CMK (cell line): ENCODE measurements at regions not wholly inside any gene's neighbourhood (a gene's known extent, or its start where the extent isn't known, plus 50 kb on each side); places are given as distances from the start of the nearest gene placed in this dataset.
A peak's percentile ranks its signal among the peaks of the same experiment; 100 is the strongest.
"Not testable (repeated sequence)": the region's sequence is repeated elsewhere in the genome, so short reads cannot be mapped to it uniquely, and the experiment has no call there.

Experiments used
- DNase-seq: peaks from one replicate; pipeline ENCODE4 v3.0.0-alpha.2; 2010; ENCODE audit warnings: low read depth

DNA sequence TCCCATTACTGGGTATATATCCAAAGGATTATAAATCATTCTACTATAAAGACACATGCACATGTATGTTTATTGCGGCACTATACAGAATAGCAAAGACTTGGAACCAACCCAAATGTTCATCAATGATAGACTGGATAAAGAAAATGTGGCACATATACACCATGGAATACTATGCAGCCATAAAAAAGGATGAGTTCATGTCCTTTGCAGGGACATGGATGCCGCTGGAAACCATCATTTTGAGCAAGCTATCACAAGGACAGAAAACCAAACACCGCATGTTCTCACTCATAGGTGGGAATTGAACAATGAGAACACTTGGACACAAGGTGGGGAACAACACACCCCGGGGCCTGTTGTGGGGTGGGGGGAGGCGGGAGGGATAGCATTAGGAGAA lies 57.0 kb upstream of the NEUROD1 start:
- not testable (repeated sequence) for DNase-seq

DNA sequence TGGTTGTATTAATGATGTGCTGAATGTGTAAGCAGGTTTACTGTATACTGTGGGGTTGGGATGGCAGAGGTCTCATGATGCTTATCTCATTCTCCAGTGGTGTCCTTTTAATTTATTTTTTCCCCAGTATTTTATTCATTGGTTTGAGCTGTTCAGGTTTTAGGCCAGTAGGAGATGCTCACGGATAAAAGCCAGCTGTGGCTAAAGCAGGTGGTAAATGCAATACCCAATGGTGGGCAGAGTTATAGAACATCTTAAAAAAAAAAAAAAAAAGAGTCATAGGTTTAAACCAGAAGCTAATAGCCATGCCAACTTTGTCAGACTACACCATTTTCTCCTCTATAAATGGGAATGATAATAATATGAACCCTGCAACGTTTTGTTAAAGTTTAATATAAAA lies 57.8 kb upstream of the NEUROD1 start:
- no peak for DNase-seq

DNA sequence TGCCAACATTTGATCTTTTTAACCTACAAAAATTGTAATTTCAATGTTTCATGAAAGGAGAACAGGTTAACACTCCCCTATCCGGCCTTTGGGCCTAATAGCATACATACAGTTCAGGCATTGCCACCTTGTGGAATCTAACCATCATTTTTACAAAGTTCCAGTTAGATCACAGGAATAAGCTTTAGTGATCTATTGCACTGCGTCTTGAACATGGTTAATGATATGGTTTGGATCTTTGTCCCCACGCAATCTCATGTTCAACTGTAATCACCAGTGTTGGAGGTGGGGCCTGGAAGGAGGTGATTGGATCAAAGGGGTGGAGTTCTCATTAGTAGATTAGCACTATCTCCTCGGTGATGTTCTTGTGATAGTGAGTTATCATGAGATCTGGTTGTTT lies 58.2 kb upstream of the NEUROD1 start:
- no peak for DNase-seq

DNA sequence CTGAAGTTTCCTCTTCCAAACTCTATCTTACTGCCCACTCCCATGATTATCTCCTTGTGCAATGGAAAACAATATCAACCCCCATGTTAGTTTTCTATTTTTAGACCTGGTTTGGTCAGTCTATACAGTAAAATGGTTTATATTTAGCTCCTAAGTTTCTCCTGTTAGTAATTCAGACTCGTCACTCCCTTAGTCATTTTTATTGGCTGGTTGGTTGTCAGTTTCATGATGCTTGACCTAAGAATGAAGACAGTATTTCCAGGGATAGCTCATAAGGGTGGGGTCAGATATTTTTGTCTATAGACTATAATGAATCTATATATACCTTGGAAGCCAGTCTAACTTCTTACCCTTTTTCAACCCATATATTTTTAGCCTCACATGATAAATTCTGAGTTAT lies 61.4 kb upstream of the NEUROD1 start:
- DNase-seq = no peak

DNA sequence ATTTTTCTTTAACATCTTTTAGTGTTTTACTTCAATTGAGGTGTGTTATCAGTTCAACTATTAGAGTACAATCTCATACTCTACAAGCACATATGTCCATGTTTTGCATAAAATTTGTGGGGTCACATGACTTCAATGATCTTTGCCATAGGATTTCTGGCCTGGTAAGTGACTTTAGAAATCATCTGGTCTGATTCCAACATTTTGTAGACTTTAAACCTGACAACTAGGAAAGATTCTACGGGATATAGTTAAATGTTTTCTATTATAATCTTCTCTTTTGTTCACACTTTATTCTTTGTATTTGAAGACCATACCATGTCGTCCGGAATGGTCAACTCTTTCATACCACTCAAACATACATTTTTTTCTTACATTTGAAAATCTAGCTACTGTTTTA lies 62.0 kb upstream of the NEUROD1 start:
- no peak for DNase-seq

DNA sequence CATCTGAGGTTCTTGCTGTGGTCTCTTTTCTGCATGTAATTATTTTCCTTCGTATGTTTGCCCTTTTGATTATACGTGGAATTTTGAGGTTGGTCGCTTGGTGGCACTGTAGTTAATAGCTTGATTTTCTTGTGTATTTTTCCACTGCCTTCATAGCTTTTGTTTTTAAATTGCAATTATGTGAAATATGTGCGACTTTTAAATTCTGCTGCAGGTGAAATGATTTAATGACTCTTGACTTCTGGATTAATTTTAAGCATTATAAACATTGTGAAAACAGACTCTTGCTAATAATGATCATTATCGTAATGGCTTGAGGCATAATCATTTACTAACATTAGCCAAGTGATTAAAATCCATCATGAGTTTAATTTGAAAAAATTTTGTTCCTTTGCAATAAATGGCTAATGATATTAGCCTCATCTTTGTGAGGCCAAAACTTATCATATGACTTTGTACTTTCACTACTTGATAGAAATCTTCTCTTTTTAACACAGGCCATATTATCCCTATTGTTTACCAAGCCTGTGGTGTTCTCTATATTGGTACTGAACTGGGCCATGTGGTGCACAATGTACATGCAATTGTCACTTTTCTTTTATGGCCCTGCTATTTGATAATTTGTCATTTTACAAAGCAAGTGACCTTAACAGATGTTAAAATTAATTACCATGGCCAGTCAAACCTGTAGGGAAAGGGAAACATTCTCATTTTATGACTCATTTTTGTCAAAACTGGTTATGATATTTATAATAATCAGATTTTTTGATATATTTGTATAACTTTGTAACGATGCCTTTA lies 62.8 kb upstream of the NEUROD1 start:
- no peak for DNase-seq

DNA sequence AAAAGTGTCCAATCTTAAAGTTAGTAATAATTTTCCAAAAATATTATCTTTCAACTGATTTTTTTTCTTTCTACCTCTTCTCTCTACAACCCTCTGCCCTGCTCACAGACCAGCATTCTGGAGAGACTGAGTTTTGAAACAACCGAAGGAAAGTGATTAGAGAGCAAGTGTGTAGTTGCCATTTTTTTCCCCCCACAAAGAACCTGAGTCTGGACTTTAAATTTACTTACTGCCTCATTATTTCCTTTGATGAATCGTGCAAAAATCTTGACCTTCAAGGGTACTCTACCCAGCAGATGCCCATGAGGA lies 63.4 kb upstream of the NEUROD1 start:
- DNase-seq = no peak

DNA sequence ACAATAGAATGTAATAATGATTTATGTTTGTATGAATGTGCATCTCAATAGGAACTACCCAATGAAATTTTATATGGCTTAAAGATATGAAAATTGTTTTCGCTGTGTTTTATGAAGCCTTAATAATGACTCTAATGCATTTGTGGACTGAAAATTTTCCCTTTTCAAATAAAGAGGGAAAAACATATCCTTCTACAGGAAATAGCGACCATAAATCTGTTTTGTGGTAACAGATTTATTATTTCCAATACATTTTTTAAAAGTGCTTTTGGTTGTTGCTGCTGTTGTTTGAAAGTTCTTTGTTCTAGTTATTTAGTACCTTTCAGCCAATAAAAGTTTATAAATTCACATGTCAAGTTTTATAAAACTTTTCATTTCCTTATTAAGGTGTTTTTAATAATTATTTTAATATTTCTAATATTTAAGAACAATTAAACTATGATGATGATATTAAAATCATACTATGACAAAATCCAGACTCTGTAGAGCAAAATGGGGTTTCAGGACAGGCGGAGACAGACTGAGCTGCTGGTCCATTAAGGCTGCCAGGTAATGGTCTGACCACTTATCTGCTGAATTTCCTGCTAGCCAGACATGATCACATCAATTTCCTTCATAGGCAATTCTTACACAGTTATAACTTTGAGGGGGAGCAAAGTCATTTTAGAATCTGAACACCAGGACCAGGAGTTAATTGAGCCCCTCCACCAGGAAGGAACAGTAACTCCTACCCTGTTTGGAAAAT lies 65.7 kb upstream of the NEUROD1 start:
- DNase-seq = no peak

DNA sequence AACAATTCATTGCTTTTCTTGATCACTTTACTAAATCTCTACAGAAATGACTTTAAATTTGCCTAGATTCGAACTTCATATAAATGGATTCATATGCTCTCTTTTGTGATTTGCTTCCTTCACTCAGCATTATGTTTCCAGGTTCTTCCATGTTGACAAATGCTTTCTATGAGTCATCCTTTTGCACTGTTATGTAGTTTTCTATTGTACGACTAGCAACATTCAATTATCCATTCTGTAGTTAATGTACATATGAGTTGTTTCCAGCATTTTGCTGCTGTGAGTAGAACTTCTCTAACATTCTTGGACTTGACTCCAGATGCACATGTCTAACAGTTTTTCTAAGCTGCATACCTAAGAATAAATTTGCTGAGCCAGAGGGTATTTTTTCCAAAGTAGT lies 66.5 kb upstream of the NEUROD1 start:
- no peak for DNase-seq

DNA sequence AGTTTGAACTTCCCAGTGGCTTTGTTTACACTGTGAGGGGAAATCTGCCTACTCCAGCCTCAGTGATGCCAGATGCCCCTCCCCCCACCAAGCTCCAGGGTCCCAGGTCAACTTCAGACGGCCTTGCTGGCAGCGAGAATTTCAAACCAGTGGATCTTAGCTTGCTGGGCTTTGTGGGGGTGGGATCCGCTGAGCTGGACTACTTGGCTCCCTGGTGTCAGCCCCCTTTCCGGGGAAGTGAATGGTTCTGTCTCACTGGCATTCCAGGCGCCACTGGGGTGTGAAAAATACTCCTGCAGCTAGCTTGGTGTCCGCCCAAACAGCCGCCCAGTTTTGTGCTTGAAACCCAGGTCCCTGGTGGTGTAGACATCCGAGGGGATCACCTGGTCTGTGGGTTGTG lies 70.0 kb upstream of the NEUROD1 start:
- DNase-seq = no peak

DNA sequence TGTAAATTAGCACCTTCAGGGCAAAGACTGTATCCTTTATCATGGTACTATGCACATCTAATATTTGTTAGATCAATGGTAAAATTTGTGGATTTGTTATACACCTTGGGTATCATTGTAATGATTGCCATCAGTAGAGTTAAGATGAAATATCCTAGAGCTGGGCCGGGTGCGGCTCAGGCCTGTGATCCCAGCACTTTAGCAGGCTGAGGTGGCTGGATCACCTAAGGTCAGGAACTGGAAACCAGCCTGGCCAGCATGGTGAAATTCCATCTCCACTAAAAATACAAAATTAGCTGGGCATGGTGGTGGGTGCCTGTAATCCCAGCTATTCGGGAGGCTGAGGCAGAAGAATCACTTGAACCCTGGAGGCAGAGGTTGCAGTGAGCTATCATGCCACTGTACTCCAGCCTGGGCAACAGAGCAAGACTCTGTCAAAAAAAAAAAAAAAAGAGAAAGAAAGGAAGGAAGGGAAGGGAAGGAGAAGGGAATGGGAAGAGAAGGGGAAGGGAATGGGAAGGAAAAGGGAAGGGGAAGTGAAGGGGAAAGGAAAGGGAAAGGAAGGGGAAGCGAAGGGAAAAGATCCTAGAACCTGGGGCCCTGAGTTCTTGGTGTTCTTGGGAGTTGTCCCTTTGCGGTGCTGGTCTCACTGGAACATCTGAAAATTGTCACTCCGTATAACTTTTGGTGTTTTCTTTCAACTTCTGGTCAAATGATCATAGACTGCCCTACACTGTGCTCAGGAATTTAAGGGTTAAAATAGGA lies 71.1 kb upstream of the NEUROD1 start:
- no peak for DNase-seq

DNA sequence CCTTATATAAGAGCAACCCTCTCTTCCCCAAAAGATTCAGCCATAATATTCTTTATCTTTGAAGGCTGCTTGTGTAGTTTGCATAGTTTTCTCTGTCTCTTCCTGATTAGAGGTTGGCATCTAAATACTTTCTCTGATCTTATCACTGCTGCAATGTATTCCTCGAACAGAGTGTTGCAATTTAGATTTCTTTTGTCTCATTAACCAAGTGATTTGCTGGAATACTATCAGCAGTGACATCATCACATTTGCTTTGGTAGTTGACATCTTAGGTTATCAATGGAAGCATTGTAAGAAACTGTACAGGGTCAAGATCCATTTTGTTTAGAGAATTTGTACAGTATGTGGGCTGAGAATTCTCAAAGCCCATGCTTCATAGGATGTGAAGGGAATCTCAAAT lies 72.0 kb upstream of the NEUROD1 start:
- DNase-seq = no peak

DNA sequence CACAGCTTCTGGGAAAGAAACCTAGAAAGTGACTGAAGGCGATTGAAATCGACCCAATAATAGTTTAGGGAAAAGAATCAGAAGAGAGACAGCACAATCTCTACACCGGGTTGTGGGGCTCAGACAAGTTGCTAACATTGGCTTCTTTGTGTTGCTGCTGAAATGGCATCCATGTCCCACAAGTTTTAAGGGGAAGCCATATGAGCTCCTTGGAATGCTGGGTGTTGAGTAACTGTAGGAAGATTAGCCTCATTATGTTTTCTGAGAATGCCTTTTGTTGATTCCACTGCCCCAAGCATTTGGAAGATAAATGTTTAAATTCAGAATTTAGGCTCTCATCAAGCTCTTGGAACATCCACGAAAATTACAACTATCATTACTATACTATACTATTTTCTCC lies 73.4 kb upstream of the NEUROD1 start:
- DNase-seq = no peak

DNA sequence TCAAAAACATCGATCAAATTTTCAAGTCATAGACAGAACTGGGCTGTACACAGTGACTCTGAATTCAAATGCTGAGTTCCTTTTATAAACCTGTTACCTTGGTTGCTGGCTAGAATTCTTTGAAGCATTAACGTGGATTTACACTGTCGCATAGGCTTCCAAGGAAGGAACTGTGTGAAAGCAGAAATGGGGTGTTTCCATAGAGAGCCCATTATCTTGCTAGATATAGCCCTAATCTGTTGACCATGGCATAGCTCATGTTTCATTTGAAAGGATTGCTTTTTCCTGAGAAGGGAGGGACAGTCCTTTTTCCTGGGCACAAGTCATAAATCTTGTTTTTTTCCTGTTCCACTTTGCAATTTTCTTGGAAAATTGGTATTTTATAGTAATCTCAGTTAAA lies 73.8 kb upstream of the NEUROD1 start:
- no peak for DNase-seq

DNA sequence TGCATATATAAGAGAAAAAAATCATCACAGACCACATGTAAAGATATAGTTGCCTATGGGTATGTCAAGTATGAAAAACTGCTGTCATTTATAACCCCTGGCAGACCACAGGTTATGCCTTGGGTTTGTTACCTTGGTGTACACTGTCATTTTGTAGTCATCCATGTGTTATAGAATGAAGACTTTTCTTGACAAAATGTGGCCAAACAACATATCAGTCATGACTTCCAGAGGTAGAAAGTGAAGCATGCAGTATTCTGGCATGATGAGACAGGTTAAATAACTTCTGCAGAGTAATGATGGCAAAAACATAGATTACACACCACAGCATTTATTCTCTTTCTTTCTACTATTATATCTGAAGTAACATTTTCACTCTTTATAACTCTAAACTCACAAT lies 74.9 kb upstream of the NEUROD1 start:
- no peak for DNase-seq

DNA sequence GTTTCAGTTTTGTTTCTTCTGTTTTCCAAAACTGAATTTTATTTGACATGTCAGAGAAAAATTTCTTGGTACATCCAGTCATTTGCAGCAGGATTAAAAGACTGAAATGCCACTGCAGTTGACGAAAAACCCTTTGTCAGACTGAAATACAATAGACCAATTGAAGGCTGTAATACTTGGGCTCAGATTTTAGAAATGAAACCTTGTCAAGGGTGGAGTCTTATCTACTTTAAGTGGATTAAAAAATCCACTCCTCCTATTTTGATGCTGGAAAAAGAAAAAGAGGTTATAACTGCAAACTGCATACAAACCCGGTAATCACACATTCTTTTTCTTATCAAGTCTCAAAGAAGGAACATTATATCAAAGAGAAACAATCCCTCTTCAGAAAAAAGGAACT lies 80.2 kb upstream of the NEUROD1 start:
- DNase-seq = no peak

DNA sequence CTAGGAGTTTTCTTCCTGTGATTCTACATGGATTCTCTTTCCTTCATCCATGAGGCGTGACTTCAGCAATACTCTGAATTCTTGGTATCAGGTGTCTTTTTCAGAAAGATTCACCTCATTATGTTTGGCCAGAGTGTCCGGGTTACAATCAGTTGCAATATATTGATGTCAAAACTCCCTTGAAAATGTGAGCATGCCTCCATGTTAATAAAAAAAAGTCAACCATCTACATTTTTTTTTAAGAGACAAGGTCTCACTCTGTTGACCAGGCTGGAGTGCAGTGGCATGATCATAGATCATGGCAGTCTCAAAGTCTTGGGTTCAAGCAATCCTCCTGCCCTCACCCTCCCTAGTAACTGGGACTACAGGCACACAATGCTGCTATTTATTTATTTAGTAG lies 80.9 kb upstream of the NEUROD1 start:
- no peak for DNase-seq

DNA sequence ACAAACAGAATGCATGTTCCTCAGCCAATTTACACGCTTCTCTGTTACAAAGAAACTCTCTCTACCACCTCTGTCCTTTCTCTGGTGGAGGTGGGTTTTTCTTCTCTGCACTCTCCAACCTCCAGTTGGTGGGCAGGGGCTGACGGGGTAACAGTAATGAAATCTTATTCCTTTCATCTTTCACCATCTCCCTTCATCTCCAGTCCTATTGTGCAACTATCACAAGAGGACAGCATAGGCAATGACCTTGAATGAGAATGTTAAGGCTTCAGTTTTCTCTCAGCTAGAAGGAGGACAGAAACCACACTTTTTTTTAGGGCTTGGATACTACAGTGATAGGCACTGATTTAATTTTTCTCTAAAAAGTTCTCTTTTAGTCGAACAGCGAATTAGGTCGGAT lies 81.7 kb upstream of the NEUROD1 start:
- DNase-seq = no peak

DNA sequence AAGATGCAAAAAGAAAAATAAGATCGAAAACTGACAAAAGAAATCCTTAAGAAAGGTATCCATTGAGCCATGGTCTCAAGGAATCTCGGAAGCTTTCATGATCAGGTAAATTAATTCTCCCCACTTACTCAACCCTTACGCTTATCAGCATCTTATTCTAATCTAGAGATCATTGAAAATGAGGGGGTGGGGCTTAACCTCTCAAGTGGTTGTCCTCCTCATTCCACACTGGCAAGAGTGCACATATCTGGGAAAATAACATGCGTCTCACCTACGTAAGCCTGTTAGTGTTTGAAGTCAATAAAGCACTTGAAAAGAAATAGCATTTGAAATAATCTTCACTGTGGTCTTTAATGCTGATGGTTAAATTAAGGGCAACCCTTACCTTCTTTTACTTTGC lies 82.5 kb upstream of the NEUROD1 start:
- DNase-seq = no peak

DNA sequence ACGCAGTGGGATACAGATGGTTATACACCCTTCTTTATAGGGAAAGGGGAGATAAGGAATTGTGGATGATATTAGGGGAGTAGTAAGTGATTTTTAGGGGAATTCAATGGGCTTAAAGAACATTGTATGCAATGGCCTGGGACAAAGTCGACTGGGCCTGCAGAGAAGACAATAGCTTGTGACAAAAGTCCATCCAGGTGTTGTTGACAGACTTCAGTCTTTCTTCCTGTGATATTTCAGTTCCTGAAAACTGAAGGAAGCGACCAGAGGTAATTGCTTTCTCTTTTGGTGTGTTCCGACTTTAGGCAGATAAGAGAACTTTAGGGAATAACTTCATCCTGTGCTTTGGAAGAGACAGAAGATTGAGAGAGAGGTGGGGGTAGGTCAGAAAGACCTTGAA lies 83.1 kb upstream of the NEUROD1 start:
- no peak for DNase-seq

DNA sequence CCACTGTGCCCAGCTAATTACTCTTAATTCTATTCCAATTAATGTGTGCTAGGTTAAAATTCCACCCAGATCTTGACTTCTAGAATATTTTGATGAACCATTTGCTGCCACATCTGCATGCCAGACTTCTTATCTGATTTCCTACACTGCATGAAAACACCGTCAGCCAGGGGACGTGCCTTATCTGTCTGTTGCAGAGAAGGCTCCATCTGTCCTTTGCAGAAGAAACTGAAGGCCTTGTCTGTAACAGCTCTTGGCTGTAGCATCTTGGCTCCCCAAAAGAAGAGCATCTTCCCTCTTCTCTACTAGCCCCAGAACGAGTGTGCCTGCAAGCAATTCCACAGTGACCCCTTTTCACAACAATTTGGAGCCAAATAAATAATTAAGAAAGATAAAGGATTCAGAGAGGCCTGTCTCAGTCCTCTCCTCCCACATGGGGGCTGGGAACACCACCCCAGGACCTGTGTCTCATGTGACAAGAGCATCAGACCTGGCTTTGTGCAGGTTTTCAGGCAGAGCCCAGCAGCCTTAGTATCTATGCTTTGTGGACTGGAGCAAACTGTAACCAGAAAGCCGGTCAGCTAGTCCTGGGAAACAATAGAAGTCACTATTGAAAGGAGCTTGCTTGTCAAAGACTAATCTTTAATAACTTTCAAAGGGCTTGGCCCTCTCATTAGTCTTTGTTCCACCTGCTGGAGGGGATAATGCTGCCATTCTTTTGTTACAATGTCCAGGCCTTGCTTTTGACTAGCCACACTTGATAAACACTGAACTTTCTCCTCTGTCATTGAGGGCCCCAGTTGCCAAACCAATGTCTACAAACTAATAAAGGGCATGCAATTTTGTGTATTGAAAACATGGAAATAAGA lies 84.0 kb upstream of the NEUROD1 start:
- peak; percentile 74 for DNase-seq

DNA sequence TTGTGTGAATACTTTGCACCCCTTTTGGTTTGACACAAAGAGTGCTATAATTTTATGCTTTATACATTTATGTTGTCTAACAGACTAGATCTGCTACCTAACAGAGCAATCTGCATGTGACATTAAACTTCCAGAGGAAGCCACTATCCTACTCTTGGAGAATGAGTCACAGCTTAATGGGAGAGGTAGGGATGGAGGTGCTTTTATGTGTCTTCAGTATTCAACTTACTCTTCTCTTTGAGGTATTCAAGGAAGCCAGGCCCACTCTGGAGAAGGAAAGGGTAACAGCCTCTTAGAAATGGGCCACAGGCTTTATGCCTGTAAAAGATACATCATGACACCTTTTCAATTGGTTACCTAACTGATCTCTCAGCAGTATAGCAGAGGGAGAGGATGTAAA lies 85.8 kb upstream of the NEUROD1 start:
- DNase-seq = no peak
